ENCODE measurements at regions not wholly inside any gene's neighbourhood (a gene's known extent, or its start where the extent isn't known, plus 50 kb on each side); places are given as distances from the start of the nearest gene placed in this dataset.

DNA sequence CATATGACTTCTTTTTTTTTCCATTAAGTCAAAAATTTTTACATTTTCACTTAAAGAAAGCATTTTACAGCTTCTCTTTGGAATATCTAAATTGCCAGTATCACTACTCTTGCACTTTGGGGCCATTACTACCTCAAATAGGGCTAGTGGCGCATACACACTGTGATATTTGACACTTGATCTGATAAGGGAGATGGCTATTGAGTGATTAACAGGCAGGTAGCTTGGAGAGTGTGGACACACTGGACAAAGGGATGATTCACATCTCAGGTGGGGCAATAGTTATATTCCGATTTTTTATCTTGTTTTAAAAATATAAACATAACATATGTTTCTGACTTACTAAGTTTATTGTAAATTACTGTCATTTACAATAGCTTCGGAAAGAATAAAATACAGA lies 2219.9 kb downstream of the LRRC4C start (continued):
- TF ChIP-seq, protein P1, sequence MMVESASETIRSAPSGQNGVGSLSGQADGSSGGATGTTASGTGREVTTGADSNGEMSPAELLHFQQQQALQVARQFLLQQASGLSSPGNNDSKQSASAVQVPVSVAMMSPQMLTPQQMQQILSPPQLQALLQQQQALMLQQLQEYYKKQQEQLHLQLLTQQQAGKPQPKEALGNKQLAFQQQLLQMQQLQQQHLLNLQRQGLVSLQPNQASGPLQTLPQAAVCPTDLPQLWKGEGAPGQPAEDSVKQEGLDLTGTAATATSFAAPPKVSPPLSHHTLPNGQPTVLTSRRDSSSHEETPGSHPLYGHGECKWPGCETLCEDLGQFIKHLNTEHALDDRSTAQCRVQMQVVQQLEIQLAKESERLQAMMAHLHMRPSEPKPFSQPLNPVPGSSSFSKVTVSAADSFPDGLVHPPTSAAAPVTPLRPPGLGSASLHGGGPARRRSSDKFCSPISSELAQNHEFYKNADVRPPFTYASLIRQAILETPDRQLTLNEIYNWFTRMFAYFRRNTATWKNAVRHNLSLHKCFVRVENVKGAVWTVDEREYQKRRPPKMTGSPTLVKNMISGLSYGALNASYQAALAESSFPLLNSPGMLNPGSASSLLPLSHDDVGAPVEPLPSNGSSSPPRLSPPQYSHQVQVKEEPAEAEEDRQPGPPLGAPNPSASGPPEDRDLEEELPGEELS (CRISPR knock-in tag; IDR thresholded peaks at IDR 0.05): no peak
- TF ChIP-seq CAMTA2 (CRISPR knock-in tag; IDR thresholded peaks at IDR 0.05; ENCODE audit: borderline replicate concordance): no peak
- TF ChIP-seq, protein P2, sequence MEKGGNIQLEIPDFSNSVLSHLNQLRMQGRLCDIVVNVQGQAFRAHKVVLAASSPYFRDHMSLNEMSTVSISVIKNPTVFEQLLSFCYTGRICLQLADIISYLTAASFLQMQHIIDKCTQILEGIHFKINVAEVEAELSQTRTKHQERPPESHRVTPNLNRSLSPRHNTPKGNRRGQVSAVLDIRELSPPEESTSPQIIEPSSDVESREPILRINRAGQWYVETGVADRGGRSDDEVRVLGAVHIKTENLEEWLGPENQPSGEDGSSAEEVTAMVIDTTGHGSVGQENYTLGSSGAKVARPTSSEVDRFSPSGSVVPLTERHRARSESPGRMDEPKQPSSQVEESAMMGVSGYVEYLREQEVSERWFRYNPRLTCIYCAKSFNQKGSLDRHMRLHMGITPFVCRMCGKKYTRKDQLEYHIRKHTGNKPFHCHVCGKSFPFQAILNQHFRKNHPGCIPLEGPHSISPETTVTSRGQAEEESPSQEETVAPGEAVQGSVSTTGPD (CRISPR knock-in tag; IDR thresholded peaks at IDR 0.05): no peak
- TF ChIP-seq, protein P3, sequence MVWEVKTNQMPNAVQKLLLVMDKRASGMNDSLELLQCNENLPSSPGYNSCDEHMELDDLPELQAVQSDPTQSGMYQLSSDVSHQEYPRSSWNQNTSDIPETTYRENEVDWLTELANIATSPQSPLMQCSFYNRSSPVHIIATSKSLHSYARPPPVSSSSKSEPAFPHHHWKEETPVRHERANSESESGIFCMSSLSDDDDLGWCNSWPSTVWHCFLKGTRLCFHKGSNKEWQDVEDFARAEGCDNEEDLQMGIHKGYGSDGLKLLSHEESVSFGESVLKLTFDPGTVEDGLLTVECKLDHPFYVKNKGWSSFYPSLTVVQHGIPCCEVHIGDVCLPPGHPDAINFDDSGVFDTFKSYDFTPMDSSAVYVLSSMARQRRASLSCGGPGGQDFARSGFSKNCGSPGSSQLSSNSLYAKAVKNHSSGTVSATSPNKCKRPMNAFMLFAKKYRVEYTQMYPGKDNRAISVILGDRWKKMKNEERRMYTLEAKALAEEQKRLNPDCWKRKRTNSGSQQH (CRISPR knock-in tag; IDR thresholded peaks at IDR 0.05; ENCODE audit: low read depth): no peak
- TF ChIP-seq ZNF12 (CRISPR knock-in tag; IDR thresholded peaks at IDR 0.05): no peak

DNA sequence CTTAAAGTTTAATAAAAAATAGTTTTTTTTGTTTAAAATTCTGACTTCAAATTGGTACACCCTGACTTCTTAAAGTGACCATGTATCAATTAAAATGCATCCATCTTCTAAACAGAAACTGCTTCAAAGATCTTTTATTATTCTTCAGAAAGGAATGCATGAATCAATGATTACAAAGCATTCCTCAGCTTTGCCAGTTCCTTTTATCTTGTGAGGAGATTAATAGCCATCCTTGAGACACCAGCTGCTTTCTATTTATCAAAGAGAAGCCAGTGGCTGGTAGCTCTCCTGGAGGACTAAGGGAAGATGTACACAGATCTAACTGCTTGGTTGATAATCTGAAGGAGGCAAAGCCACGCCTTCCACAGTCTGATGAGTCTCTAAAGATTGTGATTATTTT lies 2222.5 kb downstream of the LRRC4C start:
- intact Hi-C loops (cut with micrococcal nuclease; ENCODE audit: unreplicated experiment) (no loop called here), in situ Hi-C loops (cut with HindIII; ENCODE audit: extremely low pct_ligation_motif_present, low pct_unique_long_range_greater_than_20kb) (no loop called here)
- ChIA-PET POLR2A (no interaction called here), CTCF (ENCODE audit: low intra/inter-chr PET ratio, low total read pairs) (no interaction called here)
- no peaks in the 10 kb centered on the region for H3K9me3 ChIP-seq (ENCODE audit: low read length)
- no peak overlapping the region for H3K9ac ChIP-seq (ENCODE audit: insufficient read depth, low read depth, low read length)
- H3K4me3 ChIP-seq (replicated peaks in 1 of 3; ENCODE audit: insufficient read depth in 1 of 3, low read depth in 2 of 3, low read length in 3 of 3): no peak overlapping the region
- DNase-seq (ENCODE audit: low spot score): no peak
- no peaks in the 10 kb centered on the region for H4K20me1 ChIP-seq (ENCODE audit: insufficient read depth, low read length)
- no TSS peak for BruUV-seq (replicated peaks)
- H3K4me1 ChIP-seq (ENCODE audit: insufficient read depth, low read length): no peaks in the 10 kb centered on the region
- WGBS (ENCODE audit: low lambda C conversion rate): 0% methylated on average over 1 of the region's 1 CpG
- no peak overlapping the region for H2AFZ ChIP-seq (ENCODE audit: low read length)
- no peaks in the 10 kb centered on the region for H3K79me2 ChIP-seq (ENCODE audit: insufficient read depth, low read length)
- H3K27ac ChIP-seq (ENCODE audit: extremely low read length, insufficient read depth, low read length): no peak overlapping the region
- ATAC-seq: no peak
- H3K27me3 ChIP-seq (ENCODE audit: control insufficient read depth in 1 of 2, insufficient read depth in 2 of 2, low read length in 2 of 2): no peaks in the 10 kb centered on the region
- H3K4me2 ChIP-seq (ENCODE audit: low read depth, low read length): no peak overlapping the region
- no peak for FAIRE-seq
- no peaks in the 10 kb centered on the region for H3K36me3 ChIP-seq (replicated peaks in 1 of 2; ENCODE audit: control insufficient read depth in 1 of 2, insufficient read depth in 2 of 2, low read length in 2 of 2)
- TF ChIP-seq, protein P4, sequence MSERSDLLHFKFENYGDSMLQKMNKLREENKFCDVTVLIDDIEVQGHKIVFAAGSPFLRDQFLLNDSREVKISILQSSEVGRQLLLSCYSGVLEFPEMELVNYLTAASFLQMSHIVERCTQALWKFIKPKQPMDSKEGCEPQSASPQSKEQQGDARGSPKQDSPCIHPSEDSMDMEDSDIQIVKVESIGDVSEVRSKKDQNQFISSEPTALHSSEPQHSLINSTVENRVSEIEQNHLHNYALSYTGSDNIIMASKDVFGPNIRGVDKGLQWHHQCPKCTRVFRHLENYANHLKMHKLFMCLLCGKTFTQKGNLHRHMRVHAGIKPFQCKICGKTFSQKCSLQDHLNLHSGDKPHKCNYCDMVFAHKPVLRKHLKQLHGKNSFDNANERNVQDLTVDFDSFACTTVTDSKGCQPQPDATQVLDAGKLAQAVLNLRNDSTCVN (CRISPR knock-in tag; IDR thresholded peaks at IDR 0.05; ENCODE audit: borderline replicate concordance): no peak
- TF ChIP-seq, protein P5, sequence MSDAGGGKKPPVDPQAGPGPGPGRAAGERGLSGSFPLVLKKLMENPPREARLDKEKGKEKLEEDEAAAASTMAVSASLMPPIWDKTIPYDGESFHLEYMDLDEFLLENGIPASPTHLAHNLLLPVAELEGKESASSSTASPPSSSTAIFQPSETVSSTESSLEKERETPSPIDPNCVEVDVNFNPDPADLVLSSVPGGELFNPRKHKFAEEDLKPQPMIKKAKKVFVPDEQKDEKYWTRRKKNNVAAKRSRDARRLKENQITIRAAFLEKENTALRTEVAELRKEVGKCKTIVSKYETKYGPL (CRISPR knock-in tag; IDR thresholded peaks at IDR 0.05): no peak
- TF ChIP-seq, protein P6, sequence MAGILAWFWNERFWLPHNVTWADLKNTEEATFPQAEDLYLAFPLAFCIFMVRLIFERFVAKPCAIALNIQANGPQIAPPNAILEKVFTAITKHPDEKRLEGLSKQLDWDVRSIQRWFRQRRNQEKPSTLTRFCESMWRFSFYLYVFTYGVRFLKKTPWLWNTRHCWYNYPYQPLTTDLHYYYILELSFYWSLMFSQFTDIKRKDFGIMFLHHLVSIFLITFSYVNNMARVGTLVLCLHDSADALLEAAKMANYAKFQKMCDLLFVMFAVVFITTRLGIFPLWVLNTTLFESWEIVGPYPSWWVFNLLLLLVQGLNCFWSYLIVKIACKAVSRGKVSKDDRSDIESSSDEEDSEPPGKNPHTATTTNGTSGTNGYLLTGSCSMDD (CRISPR knock-in tag; IDR thresholded peaks at IDR 0.05): no peak
- TF ChIP-seq NCOA2 (CRISPR knock-in tag; IDR thresholded peaks at IDR 0.05): no peak
- TF ChIP-seq, protein P7, sequence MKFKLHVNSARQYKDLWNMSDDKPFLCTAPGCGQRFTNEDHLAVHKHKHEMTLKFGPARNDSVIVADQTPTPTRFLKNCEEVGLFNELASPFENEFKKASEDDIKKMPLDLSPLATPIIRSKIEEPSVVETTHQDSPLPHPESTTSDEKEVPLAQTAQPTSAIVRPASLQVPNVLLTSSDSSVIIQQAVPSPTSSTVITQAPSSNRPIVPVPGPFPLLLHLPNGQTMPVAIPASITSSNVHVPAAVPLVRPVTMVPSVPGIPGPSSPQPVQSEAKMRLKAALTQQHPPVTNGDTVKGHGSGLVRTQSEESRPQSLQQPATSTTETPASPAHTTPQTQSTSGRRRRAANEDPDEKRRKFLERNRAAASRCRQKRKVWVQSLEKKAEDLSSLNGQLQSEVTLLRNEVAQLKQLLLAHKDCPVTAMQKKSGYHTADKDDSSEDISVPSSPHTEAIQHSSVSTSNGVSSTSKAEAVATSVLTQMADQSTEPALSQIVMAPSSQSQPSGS (CRISPR knock-in tag; IDR thresholded peaks at IDR 0.05): no peak
- TF ChIP-seq ZNF382 (CRISPR knock-in tag; IDR thresholded peaks at IDR 0.05; ENCODE audit: borderline replicate concordance): no peak
- TF ChIP-seq ZNF383 (CRISPR knock-in tag; IDR thresholded peaks at IDR 0.05; ENCODE audit: borderline replicate concordance): no peak

Measured in HepG2 (cell line).